ENCODE measurements at regions not wholly inside any gene's neighbourhood (a gene's known extent, or its start where the extent isn't known, plus 50 kb on each side); places are given as distances from the start of the nearest gene placed in this dataset.

DNA sequence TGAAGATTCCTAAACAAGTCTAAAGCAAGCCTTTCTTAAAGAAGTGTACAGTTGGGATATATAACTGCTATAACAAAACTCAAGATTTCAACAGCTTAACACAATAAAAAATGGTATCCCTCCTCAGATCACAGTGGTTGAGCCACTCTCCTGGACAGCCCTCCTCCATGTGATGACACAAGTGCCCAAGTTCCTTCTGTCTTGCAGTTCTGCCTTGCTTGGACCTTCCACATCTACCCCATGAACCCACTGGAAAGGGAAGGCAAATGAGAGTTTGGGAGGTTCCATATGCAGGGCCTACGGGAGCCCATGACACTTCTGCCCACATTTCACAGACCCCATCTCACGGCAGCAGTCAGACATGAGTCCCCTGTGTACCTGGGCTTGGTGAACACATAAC is 659.2 kb downstream of the UQCRFS1 start:
- no peak for DNase-seq (ENCODE audit: low spot score)
- no CpG with 5 or more reads among the region's 2 CpGs for WGBS, 2 donors (ENCODE audit: extremely low coverage in 2 of 2, insufficient read length in 2 of 2, insufficient replicate concordance in 1 of 2)
- no peak overlapping the region for H2BK12ac ChIP-seq (ENCODE audit: low read length)

DNA sequence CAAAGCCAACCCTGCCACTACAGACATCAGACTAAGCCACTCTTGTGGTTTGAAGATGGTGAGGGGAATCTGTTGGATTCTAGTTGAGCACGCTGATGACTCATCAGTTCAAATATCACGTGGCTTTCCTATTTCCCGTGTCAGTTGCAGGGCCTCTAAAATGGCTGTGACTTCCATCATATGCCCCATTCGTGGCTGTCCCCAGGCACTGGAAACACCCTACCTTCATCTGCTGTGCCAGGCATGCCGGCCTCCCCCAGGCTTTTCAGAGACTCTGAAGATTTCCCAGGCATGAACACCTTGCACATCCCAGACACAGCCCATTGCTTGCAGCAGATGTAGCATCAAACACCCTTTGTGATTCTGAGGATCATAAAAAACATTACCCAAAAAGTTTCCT is 659.9 kb downstream of the UQCRFS1 start:
- no peak overlapping the region for H3K9ac ChIP-seq (ENCODE audit: low read depth, low read length, poor library complexity)
- H3K27ac ChIP-seq (replicated peaks; ENCODE audit: low read length), result no peak overlapping the region
- H2AFZ ChIP-seq (ENCODE audit: low read length), result no peak overlapping the region
- no peak overlapping the region for H2BK5ac ChIP-seq (ENCODE audit: low read length)
- no peak overlapping the region for H3K18ac ChIP-seq (ENCODE audit: low read length)
- no peak overlapping the region for H3K4me3 ChIP-seq (ENCODE audit: low read length in 2 of 2)
- no peak for DNase-seq (ENCODE audit: low spot score)
- H2BK15ac ChIP-seq (ENCODE audit: low read length), result no peak overlapping the region
- H4K91ac ChIP-seq (ENCODE audit: low read depth, low read length, poor library complexity), result no peak overlapping the region
- H3K27me3 ChIP-seq (ENCODE audit: control insufficient read depth in 3 of 3, insufficient read depth in 3 of 3, low read depth in 1 of 3, low read length in 3 of 3), result no peaks in the 10 kb centered on the region
- no peaks in the 10 kb centered on the region for H3K79me1 ChIP-seq (ENCODE audit: low read depth, low read length)
- H4K8ac ChIP-seq (ENCODE audit: low read depth, low read length), result no peak overlapping the region
- H2AK5ac ChIP-seq (ENCODE audit: low read depth, low read length), result no peak overlapping the region
- H3K4ac ChIP-seq (ENCODE audit: low read length), result no peak overlapping the region
- H3K9me3 ChIP-seq (replicated peaks in 1 of 2; ENCODE audit: control insufficient read depth in 2 of 2, insufficient read depth in 1 of 2, low read depth in 1 of 2, low read length in 2 of 2), result no peaks in the 10 kb centered on the region
- no peak overlapping the region for H2BK120ac ChIP-seq (ENCODE audit: low read depth, low read length)
- H3K14ac ChIP-seq (ENCODE audit: low read length), result no peak overlapping the region
- no peak overlapping the region for H2BK12ac ChIP-seq (ENCODE audit: low read length)
- peaks cover 0 to 1% of the 10 kb centered on the region in 2 donors for H3K36me3 ChIP-seq (replicated peaks in 1 of 2; ENCODE audit: control insufficient read depth in 2 of 2, insufficient read depth in 2 of 2, low read length in 2 of 2)
- H3K23ac ChIP-seq (ENCODE audit: low read depth, low read length, poor library complexity), result no peak overlapping the region
- no peaks in the 10 kb centered on the region for H3K4me1 ChIP-seq (ENCODE audit: control insufficient read depth in 2 of 2, insufficient read depth in 1 of 2, low read depth in 1 of 2, low read length in 2 of 2)
- H3K4me2 ChIP-seq (ENCODE audit: insufficient read depth, low read length, poor library complexity, severe bottlenecking), result no peak overlapping the region
- WGBS, 2 donors (ENCODE audit: extremely low coverage in 2 of 2, insufficient read length in 2 of 2, insufficient replicate concordance in 1 of 2), result no CpG with 5 or more reads among the region's 5 CpGs

More for the DNA sequence above, 659.2 kb downstream of the UQCRFS1 start:
- no peak overlapping the region for H4K91ac ChIP-seq (ENCODE audit: low read depth, low read length, poor library complexity)
- no peak overlapping the region for H3K4me3 ChIP-seq (ENCODE audit: low read length in 2 of 2)
- H3K4me1 ChIP-seq (ENCODE audit: control insufficient read depth in 2 of 2, insufficient read depth in 1 of 2, low read depth in 1 of 2, low read length in 2 of 2), result no peaks in the 10 kb centered on the region
- no peak overlapping the region for H4K8ac ChIP-seq (ENCODE audit: low read depth, low read length)
- no peaks in the 10 kb centered on the region for H3K27me3 ChIP-seq (ENCODE audit: control insufficient read depth in 3 of 3, insufficient read depth in 3 of 3, low read depth in 1 of 3, low read length in 3 of 3)
- H3K79me1 ChIP-seq (ENCODE audit: low read depth, low read length), result no peaks in the 10 kb centered on the region
- H2BK15ac ChIP-seq (ENCODE audit: low read length), result no peak overlapping the region
- H3K4me2 ChIP-seq (ENCODE audit: insufficient read depth, low read length, poor library complexity, severe bottlenecking), result no peak overlapping the region
- H3K27ac ChIP-seq (replicated peaks; ENCODE audit: low read length), result no peak overlapping the region
- no peak overlapping the region for H2BK120ac ChIP-seq (ENCODE audit: low read depth, low read length)
- no peak overlapping the region for H2BK5ac ChIP-seq (ENCODE audit: low read length)
- peaks cover 0 to 1% of the 10 kb centered on the region in 2 donors for H3K36me3 ChIP-seq (replicated peaks in 1 of 2; ENCODE audit: control insufficient read depth in 2 of 2, insufficient read depth in 2 of 2, low read length in 2 of 2)
- H3K23ac ChIP-seq (ENCODE audit: low read depth, low read length, poor library complexity), result no peak overlapping the region
- H3K14ac ChIP-seq (ENCODE audit: low read length), result no peak overlapping the region
- H3K9ac ChIP-seq (ENCODE audit: low read depth, low read length, poor library complexity), result no peak overlapping the region
- H3K18ac ChIP-seq (ENCODE audit: low read length), result no peak overlapping the region
- no peak overlapping the region for H3K4ac ChIP-seq (ENCODE audit: low read length)
- no peak overlapping the region for H2AFZ ChIP-seq (ENCODE audit: low read length)
- no peaks in the 10 kb centered on the region for H3K9me3 ChIP-seq (replicated peaks in 1 of 2; ENCODE audit: control insufficient read depth in 2 of 2, insufficient read depth in 1 of 2, low read depth in 1 of 2, low read length in 2 of 2)
- no peak overlapping the region for H2AK5ac ChIP-seq (ENCODE audit: low read depth, low read length)

DNA sequence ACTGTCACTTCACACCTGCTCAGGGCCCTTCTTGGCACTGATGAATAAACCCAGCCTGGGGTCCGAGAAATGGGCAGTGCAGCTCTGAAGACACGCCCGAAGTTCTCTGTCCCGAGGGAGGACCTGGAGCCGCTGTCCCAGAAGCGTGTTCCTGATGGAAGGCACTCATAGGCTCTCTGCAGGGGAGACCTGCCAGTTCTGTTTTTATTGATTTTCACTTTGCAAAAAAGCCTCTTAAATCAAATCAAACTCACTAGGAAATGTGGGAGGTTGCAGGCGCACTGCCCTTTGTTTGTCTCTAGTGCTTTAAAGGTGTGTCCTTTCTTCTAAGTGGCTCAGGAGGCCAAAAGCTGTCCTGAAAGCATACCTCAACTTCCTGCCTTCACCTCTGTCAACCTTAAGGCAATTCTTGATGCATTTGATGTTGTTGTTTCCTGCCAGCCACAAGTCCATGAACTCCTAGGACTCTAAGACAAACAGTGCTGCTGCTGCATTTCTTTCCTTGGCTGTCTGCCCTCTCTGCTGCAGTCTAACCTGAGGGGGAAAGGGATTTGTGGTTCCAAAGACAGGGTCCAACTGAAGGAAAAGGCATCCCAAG is 663.2 kb downstream of the UQCRFS1 start:
- H3K9ac ChIP-seq (ENCODE audit: low read depth, low read length, poor library complexity), result no peak overlapping the region
- no CpG with 5 or more reads among the region's 7 CpGs for WGBS, 2 donors (ENCODE audit: extremely low coverage in 2 of 2, insufficient read length in 2 of 2, insufficient replicate concordance in 1 of 2)

DNA sequence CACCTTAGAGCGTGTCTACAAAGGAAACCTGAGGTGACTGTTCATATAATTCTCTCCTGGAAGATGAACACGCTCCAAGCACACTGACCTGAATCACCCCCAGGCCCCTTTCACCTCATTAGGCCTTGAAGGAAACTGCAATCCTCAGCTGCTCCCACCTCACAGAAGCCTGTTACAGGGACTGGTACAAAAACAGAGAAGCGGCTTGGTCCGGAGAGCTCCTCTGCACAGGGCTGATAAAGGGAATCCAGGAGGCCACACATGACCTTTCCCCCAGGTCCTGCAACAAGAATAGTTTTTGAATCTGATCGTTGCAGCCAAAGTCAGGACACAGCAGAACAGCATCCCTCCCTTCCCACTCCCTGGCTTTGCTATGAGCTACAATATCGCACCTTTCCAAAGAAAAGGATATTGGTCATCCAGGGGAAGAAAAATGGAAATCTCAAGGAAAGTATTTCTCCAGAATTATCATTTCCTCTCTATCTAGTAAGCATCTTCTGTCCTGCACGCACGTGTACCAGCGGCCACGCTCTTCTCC is 666.7 kb downstream of the UQCRFS1 start:
- no peak overlapping the region for H3K27ac ChIP-seq (replicated peaks; ENCODE audit: low read length)
- H3K36me3 ChIP-seq (replicated peaks in 1 of 2; ENCODE audit: control insufficient read depth in 2 of 2, insufficient read depth in 2 of 2, low read length in 2 of 2), result no peaks in the 10 kb centered on the region
- H3K14ac ChIP-seq (ENCODE audit: low read length), result no peak overlapping the region
- no peak overlapping the region for H2BK5ac ChIP-seq (ENCODE audit: low read length)
- H2BK15ac ChIP-seq (ENCODE audit: low read length), result no peak overlapping the region
- H3K4me2 ChIP-seq (ENCODE audit: insufficient read depth, low read length, poor library complexity, severe bottlenecking), result no peak overlapping the region
- H3K9me3 ChIP-seq (replicated peaks in 1 of 2; ENCODE audit: control insufficient read depth in 2 of 2, insufficient read depth in 1 of 2, low read depth in 1 of 2, low read length in 2 of 2), result no peaks in the 10 kb centered on the region
- peaks cover 0 to 1% of the 10 kb centered on the region in 2 donors for H3K4me1 ChIP-seq (ENCODE audit: control insufficient read depth in 2 of 2, insufficient read depth in 1 of 2, low read depth in 1 of 2, low read length in 2 of 2)
- H3K23ac ChIP-seq (ENCODE audit: low read depth, low read length, poor library complexity), result no peak overlapping the region
- no peak for DNase-seq (ENCODE audit: low spot score)
- no peak overlapping the region for H3K4ac ChIP-seq (ENCODE audit: low read length)
- WGBS, 2 donors (ENCODE audit: extremely low coverage in 2 of 2, insufficient read length in 2 of 2, insufficient replicate concordance in 1 of 2), result no CpG with 5 or more reads among the region's 10 CpGs
- H3K79me1 ChIP-seq (ENCODE audit: low read depth, low read length), result no peaks in the 10 kb centered on the region
- H4K91ac ChIP-seq (ENCODE audit: low read depth, low read length, poor library complexity), result no peak overlapping the region
- H4K8ac ChIP-seq (ENCODE audit: low read depth, low read length), result no peak overlapping the region
- no peak overlapping the region for H2BK120ac ChIP-seq (ENCODE audit: low read depth, low read length)
- H3K18ac ChIP-seq (ENCODE audit: low read length), result no peak overlapping the region
- no peak overlapping the region for H2AK5ac ChIP-seq (ENCODE audit: low read depth, low read length)
- H2BK12ac ChIP-seq (ENCODE audit: low read length), result no peak overlapping the region
- no peaks in the 10 kb centered on the region for H3K27me3 ChIP-seq (ENCODE audit: control insufficient read depth in 3 of 3, insufficient read depth in 3 of 3, low read depth in 1 of 3, low read length in 3 of 3)
- no peak overlapping the region for H3K4me3 ChIP-seq (ENCODE audit: low read length in 2 of 2)
- no peak overlapping the region for H2AFZ ChIP-seq (ENCODE audit: low read length)
- H3K9ac ChIP-seq (ENCODE audit: low read depth, low read length, poor library complexity), result no peak overlapping the region

More for the DNA sequence above, 663.2 kb downstream of the UQCRFS1 start:
- H2BK12ac ChIP-seq (ENCODE audit: low read length), result no peak overlapping the region
- H4K91ac ChIP-seq (ENCODE audit: low read depth, low read length, poor library complexity), result no peak overlapping the region
- no peak overlapping the region for H2BK120ac ChIP-seq (ENCODE audit: low read depth, low read length)
- H3K4me2 ChIP-seq (ENCODE audit: insufficient read depth, low read length, poor library complexity, severe bottlenecking), result no peak overlapping the region
- no peak overlapping the region for H4K8ac ChIP-seq (ENCODE audit: low read depth, low read length)
- H2BK15ac ChIP-seq (ENCODE audit: low read length), result no peak overlapping the region
- H2AFZ ChIP-seq (ENCODE audit: low read length), result no peak overlapping the region
- H3K4me3 ChIP-seq (ENCODE audit: low read length in 2 of 2), result no peak overlapping the region
- no peak overlapping the region for H3K27ac ChIP-seq (replicated peaks; ENCODE audit: low read length)
- H3K79me1 ChIP-seq (ENCODE audit: low read depth, low read length), result no peaks in the 10 kb centered on the region
- H3K36me3 ChIP-seq (replicated peaks in 1 of 2; ENCODE audit: control insufficient read depth in 2 of 2, insufficient read depth in 2 of 2, low read length in 2 of 2), result no peaks in the 10 kb centered on the region
- H2AK5ac ChIP-seq (ENCODE audit: low read depth, low read length), result no peak overlapping the region
- H3K18ac ChIP-seq (ENCODE audit: low read length), result peak overlapping the region; percentile 42
- no peaks in the 10 kb centered on the region for H3K27me3 ChIP-seq (ENCODE audit: control insufficient read depth in 3 of 3, insufficient read depth in 3 of 3, low read depth in 1 of 3, low read length in 3 of 3)
- H3K4me1 ChIP-seq (ENCODE audit: control insufficient read depth in 2 of 2, insufficient read depth in 1 of 2, low read depth in 1 of 2, low read length in 2 of 2), result no peaks in the 10 kb centered on the region
- H3K23ac ChIP-seq (ENCODE audit: low read depth, low read length, poor library complexity), result no peak overlapping the region
- no peak overlapping the region for H3K4ac ChIP-seq (ENCODE audit: low read length)
- no peaks in the 10 kb centered on the region for H3K9me3 ChIP-seq (replicated peaks in 1 of 2; ENCODE audit: control insufficient read depth in 2 of 2, insufficient read depth in 1 of 2, low read depth in 1 of 2, low read length in 2 of 2)
- no peak overlapping the region for H3K14ac ChIP-seq (ENCODE audit: low read length)
- DNase-seq (ENCODE audit: low spot score), result no peak
- no peak overlapping the region for H2BK5ac ChIP-seq (ENCODE audit: low read length)

Data from neuronal stem cell (in vitro differentiated cells).